Calu3 (cell line): ENCODE measurements at regions not wholly inside any gene's neighbourhood (a gene's known extent, or its start where the extent isn't known, plus 50 kb on each side); places are given as distances from the start of the nearest gene placed in this dataset.

ENCODE experiments used
- BruUV-seq: library from RNA; stranded (reverse); fragments of 400-500 nt; replicated peaks from 2 replicates; lab custom pipeline; 2021; lab: Mats Ljungman, UMichigan
- CTCF ChIA-PET: fragments of 300-600 bp; sonication (Branson Sonifier 250); formaldehyde crosslinking; loops from one replicate; lab custom pipeline; 2022; ENCODE audit warnings: antibody characterized with exemption; lab: Charles Lee
- DNase-seq: peaks from one replicate; pipeline ENCODE4 v3.0.0; 2022
- H3K27ac Mint-ChIP-seq: one replicate; pipeline ENCODE4 v1.8.0; 2022; ENCODE audit warnings: mixed read lengths; ENCODE audit not compliant: unreplicated experiment
- H3K27me3 Mint-ChIP-seq: one replicate; pipeline ENCODE4 v1.8.0; 2022; ENCODE audit warnings: mixed read lengths; ENCODE audit not compliant: unreplicated experiment
- H3K36me3 Mint-ChIP-seq: one replicate; pipeline ENCODE4 v1.8.0; 2022; ENCODE audit warnings: mild to moderate bottlenecking, moderate library complexity, mixed read lengths; ENCODE audit not compliant: insufficient read depth, unreplicated experiment
- H3K4me1 Mint-ChIP-seq: one replicate; pipeline ENCODE4 v1.8.0; 2022; ENCODE audit warnings: mild to moderate bottlenecking, low read depth, mixed read lengths; ENCODE audit not compliant: unreplicated experiment
- H3K4me3 Mint-ChIP-seq: one replicate; pipeline ENCODE4 v1.8.0; 2022; ENCODE audit warnings: mild to moderate bottlenecking, low read depth, moderate library complexity, mixed read lengths; ENCODE audit not compliant: unreplicated experiment
- H3K9me3 Mint-ChIP-seq: one replicate; pipeline ENCODE4 v1.8.0; 2022; ENCODE audit warnings: low read depth, mixed read lengths; ENCODE audit not compliant: unreplicated experiment
- CTCF ChIP-seq: fragments of 200-600 bp; IDR thresholded peaks from one replicate; pipeline ENCODE4 v1.8.0; 2022; ENCODE audit warnings: antibody characterized with exemption; ENCODE audit not compliant: unreplicated experiment
- intact Hi-C: fragments of 100-400 bp; cut with micrococcal nuclease; formaldehyde crosslinking; loops from one replicate; pipeline ENCODE4 v1.10.0; 2022; ENCODE audit not compliant: unreplicated experiment

GRCh38 chr14:59117754-59118528 is 70.5 kb upstream of the DAAM1 start:
- no peak for DNase-seq
- H3K36me3 Mint-ChIP-seq = no peaks in the 10 kb centered on the region
- intact Hi-C loops = no loop called here
- BruUV-seq = no TSS peak
- no peaks in the 10 kb centered on the region for H3K27me3 Mint-ChIP-seq
- H3K4me3 Mint-ChIP-seq = no peak overlapping the region
- no peaks in the 10 kb centered on the region for H3K9me3 Mint-ChIP-seq
- TF ChIP-seq CTCF = no peak
- H3K4me1 Mint-ChIP-seq = peaks cover 12% of the 10 kb centered on the region
- CTCF ChIA-PET = no interaction called here
- no peak overlapping the region for H3K27ac Mint-ChIP-seq

- BruUV-seq = no TSS peak
- Mint-ChIP-seq H3K9me3 (no peaks in the 10 kb centered on the region), H3K4me1 (peaks cover 12% of the 10 kb centered on the region), H3K4me3 (no peak overlapping the region), H3K27me3 (no peaks in the 10 kb centered on the region), H3K27ac (no peak overlapping the region), H3K36me3 (no peaks in the 10 kb centered on the region)
- no peak for DNase-seq
- CTCF ChIA-PET = no interaction called here
- no peak for TF ChIP-seq CTCF
- intact Hi-C loops = no loop called here
Observed at GRCh38 chr14:59120921-59121320, 67.5 kb upstream of the DAAM1 start.

GRCh38 chr14:59123531-59123930 is 64.9 kb upstream of the DAAM1 start:
- intact Hi-C loops = no loop called here
- TF ChIP-seq CTCF = no peak

GRCh38 chr14:59123975-59124374 is 64.5 kb upstream of the DAAM1 start:
- DNase-seq = no peak
- H3K9me3 Mint-ChIP-seq = no peaks in the 10 kb centered on the region
- no peaks in the 10 kb centered on the region for H3K27me3 Mint-ChIP-seq
- H3K4me3 Mint-ChIP-seq = no peak overlapping the region
- H3K27ac Mint-ChIP-seq = no peak overlapping the region
- CTCF ChIA-PET = interaction anchor here (0.7 to 1.1 kb wide), 4 partner anchors 10 to 182 kb away, joined by 3 to 5 read pairs (median 3); no protein-coding TSS in a partner anchor
- no TSS peak for BruUV-seq
- no peaks in the 10 kb centered on the region for H3K36me3 Mint-ChIP-seq
- TF ChIP-seq CTCF = no peak
- intact Hi-C loops = loop anchor here (1.0 kb wide), 2 partner anchors 96 to 623 kb away; no protein-coding TSS in a partner anchor
- no peaks in the 10 kb centered on the region for H3K4me1 Mint-ChIP-seq

More at GRCh38 chr14:59123531-59123930, 64.9 kb upstream of the DAAM1 start:
- H3K9me3 Mint-ChIP-seq = no peaks in the 10 kb centered on the region
- no peak for DNase-seq
- no peak overlapping the region for H3K4me3 Mint-ChIP-seq
- H3K27me3 Mint-ChIP-seq = no peaks in the 10 kb centered on the region
- H3K36me3 Mint-ChIP-seq = no peaks in the 10 kb centered on the region
- CTCF ChIA-PET = interaction anchor here (1.0 to 1.1 kb wide), 2 partner anchors 10 to 95 kb away, joined by 3 to 5 read pairs; no protein-coding TSS in a partner anchor
- no peaks in the 10 kb centered on the region for H3K4me1 Mint-ChIP-seq
- no TSS peak for BruUV-seq
- H3K27ac Mint-ChIP-seq = no peak overlapping the region
